ENCODE measurements at regions not wholly inside any gene's neighbourhood (a gene's known extent, or its start where the extent isn't known, plus 50 kb on each side); places are given as distances from the start of the nearest gene placed in this dataset.

DNA sequence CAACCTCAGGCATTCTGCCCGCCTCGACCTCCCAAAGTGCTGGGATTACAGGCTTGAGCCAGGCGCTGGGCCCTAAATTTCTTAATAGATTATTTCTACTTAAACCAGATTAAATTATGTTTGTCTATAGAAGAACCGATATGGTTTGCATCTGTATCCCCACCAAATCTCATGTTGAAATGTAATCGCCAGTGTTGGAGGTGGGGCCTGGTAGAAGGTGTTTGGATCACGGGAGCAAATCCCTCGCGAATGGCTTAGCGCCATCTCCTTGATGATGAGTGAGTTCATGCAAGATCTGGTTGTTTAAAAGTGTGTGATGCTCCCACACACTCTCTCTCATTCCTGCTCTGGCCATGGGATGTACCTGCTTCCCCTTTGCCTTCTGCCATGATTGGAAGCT lies 109.3 kb upstream of the NANOS1 start:
- no peaks in the 10 kb centered on the region for H3K79me2 ChIP-seq (ENCODE audit: low read depth)
- no peak overlapping the region for H3K4me2 ChIP-seq
- H3K27ac ChIP-seq, result no peak overlapping the region
- no peaks in the 10 kb centered on the region for H3K36me3 Mint-ChIP-seq
- H3K4me1 Mint-ChIP-seq, result peaks cover 6% of the 10 kb centered on the region
- no peaks in the 10 kb centered on the region for H3K36me3 ChIP-seq
- no peak overlapping the region for H3K27ac Mint-ChIP-seq
- H3K9me3 ChIP-seq (ENCODE audit: low read depth), result no peaks in the 10 kb centered on the region
- DNase-seq (ENCODE audit: low spot score), result no peak
- H3K4me1 ChIP-seq, result peaks cover 15% of the 10 kb centered on the region
- peaks cover 5% of the 10 kb centered on the region for H3F3A ChIP-seq (ENCODE audit: low read depth)
- H3K4me3 ChIP-seq, result no peak overlapping the region
- no peak overlapping the region for H2AFZ ChIP-seq (replicated peaks)
- no peak for TF ChIP-seq EZH2 (IDR thresholded peaks at IDR 0.05)
- TF ChIP-seq, protein P1, sequence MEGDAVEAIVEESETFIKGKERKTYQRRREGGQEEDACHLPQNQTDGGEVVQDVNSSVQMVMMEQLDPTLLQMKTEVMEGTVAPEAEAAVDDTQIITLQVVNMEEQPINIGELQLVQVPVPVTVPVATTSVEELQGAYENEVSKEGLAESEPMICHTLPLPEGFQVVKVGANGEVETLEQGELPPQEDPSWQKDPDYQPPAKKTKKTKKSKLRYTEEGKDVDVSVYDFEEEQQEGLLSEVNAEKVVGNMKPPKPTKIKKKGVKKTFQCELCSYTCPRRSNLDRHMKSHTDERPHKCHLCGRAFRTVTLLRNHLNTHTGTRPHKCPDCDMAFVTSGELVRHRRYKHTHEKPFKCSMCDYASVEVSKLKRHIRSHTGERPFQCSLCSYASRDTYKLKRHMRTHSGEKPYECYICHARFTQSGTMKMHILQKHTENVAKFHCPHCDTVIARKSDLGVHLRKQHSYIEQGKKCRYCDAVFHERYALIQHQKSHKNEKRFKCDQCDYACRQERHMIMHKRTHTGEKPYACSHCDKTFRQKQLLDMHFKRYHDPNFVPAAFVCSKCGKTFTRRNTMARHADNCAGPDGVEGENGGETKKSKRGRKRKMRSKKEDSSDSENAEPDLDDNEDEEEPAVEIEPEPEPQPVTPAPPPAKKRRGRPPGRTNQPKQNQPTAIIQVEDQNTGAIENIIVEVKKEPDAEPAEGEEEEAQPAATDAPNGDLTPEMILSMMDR (IDR thresholded peaks at IDR 0.05), result no peak
- H4K20me1 ChIP-seq (ENCODE audit: low read depth), result no peaks in the 10 kb centered on the region
- no peaks in the 10 kb centered on the region for H3K27me3 ChIP-seq
- H3K4me3 Mint-ChIP-seq, result no peak overlapping the region
- H3K9ac ChIP-seq, result no peak overlapping the region
- H3K9me3 Mint-ChIP-seq, result no peaks in the 10 kb centered on the region
- H3K27me3 Mint-ChIP-seq (ENCODE audit: insufficient read depth, low read depth), result peaks cover 4% of the 10 kb centered on the region

DNA sequence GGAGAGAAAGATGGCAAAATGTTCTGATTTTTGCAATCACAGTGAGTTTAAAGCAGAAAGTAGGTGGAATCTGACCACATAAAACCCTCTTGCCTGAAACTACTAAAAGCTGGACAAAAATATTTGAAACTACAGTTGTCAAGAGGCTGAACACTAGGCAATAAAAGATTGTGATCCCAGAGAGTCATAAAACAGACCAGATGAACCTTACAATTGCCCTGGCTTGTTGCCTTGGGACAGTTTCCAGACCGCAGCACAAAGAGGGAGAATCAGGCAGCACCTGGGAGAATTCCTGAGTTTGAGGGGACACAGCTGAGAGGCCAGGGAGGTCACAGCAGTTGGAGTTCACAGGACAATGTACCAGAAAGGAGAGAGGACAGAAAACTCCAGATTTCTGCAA lies 107.3 kb upstream of the NANOS1 start:
- no peaks in the 10 kb centered on the region for H3K36me3 Mint-ChIP-seq
- DNase-seq (ENCODE audit: low spot score), result no peak
- Histone ChIP-seq H3K27ac (no peak overlapping the region), H3K9ac (no peak overlapping the region), H3F3A (ENCODE audit: low read depth) (peaks cover 5% of the 10 kb centered on the region), H4K20me1 (ENCODE audit: low read depth) (no peaks in the 10 kb centered on the region), H2AFZ (replicated peaks) (no peak overlapping the region), H3K4me2 (no peak overlapping the region), H3K9me3 (ENCODE audit: low read depth) (no peaks in the 10 kb centered on the region), H3K27me3 (no peaks in the 10 kb centered on the region), H3K4me3 (no peak overlapping the region), H3K36me3 (no peaks in the 10 kb centered on the region), H3K79me2 (ENCODE audit: low read depth) (no peaks in the 10 kb centered on the region), H3K4me1 (peaks cover 15% of the 10 kb centered on the region)
- peaks cover 6% of the 10 kb centered on the region for H3K4me1 Mint-ChIP-seq
- no peaks in the 10 kb centered on the region for H3K27me3 Mint-ChIP-seq (ENCODE audit: insufficient read depth, low read depth)
- H3K27ac Mint-ChIP-seq, result no peak overlapping the region
- H3K9me3 Mint-ChIP-seq, result no peaks in the 10 kb centered on the region
- TF ChIP-seq, protein P1 (IDR thresholded peaks at IDR 0.05), result no peak
- no peak for TF ChIP-seq EZH2 (IDR thresholded peaks at IDR 0.05)
- TF ChIP-seq EZH2phosphoT487 (IDR thresholded peaks at IDR 0.05), result no peak
- no peak overlapping the region for H3K4me3 Mint-ChIP-seq

DNA sequence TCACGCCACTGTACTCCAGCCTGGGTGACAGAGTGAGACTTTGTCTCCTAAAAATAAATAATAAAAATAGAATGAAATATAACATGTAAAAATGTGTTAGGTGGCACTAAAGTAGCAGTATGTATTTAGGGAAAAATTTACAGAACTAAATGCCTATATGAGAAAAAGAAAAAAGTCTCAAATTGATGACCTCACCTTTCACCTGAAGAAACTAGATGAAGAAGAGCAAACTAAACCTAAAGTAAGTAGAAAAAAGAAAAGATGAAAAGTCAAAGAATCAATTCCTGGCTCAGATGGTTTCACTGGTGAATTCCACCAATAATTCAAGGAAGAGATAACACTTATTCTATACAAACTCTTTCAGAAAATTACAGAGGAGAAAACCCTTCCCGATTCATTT lies 106.5 kb upstream of the NANOS1 start:
- no peaks in the 10 kb centered on the region for H3K9me3 Mint-ChIP-seq
- Histone ChIP-seq H3K36me3 (no peaks in the 10 kb centered on the region), H3K4me3 (no peak overlapping the region), H3K4me2 (no peak overlapping the region), H4K20me1 (ENCODE audit: low read depth) (no peaks in the 10 kb centered on the region), H3K27me3 (no peaks in the 10 kb centered on the region), H3K27ac (no peak overlapping the region), H2AFZ (replicated peaks) (no peak overlapping the region), H3K9me3 (ENCODE audit: low read depth) (no peaks in the 10 kb centered on the region), H3K9ac (no peak overlapping the region), H3K79me2 (ENCODE audit: low read depth) (no peaks in the 10 kb centered on the region), H3K4me1 (peaks cover 10% of the 10 kb centered on the region), H3F3A (ENCODE audit: low read depth) (peaks cover 5% of the 10 kb centered on the region)
- no peak for TF ChIP-seq EZH2phosphoT487 (IDR thresholded peaks at IDR 0.05)
- TF ChIP-seq EZH2 (IDR thresholded peaks at IDR 0.05), result no peak
- TF ChIP-seq, protein P1 (IDR thresholded peaks at IDR 0.05), result no peak
- no peaks in the 10 kb centered on the region for H3K27me3 Mint-ChIP-seq (ENCODE audit: insufficient read depth, low read depth)
- DNase-seq (ENCODE audit: low spot score), result no peak
- peaks cover 2% of the 10 kb centered on the region for H3K4me1 Mint-ChIP-seq
- no peaks in the 10 kb centered on the region for H3K36me3 Mint-ChIP-seq
- no peak overlapping the region for H3K4me3 Mint-ChIP-seq
- H3K27ac Mint-ChIP-seq, result no peak overlapping the region

DNA sequence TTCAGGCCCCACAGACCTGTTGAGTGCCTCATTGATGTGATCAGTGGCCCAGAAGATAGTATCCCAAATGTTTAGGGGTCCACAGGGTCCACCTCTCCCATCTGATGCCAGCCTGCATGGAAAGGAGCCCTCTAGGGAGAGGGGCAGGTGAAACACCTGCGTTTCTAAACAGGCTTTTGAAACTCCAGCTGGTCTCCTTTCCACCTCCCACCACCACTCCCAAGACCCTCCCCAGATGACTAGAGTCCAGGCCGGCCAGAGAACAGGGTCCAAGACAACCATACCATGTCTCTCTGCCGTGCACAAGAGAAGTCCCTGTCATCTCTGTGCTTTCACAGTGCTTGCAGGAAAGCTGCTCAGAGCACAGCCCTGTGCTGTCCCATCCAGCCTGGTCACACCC lies 105.0 kb upstream of the NANOS1 start:
- Mint-ChIP-seq H3K4me1 (no peaks in the 10 kb centered on the region), H3K9me3 (no peaks in the 10 kb centered on the region), H3K27me3 (ENCODE audit: insufficient read depth, low read depth) (peaks cover 3% of the 10 kb centered on the region), H3K36me3 (no peaks in the 10 kb centered on the region), H3K27ac (no peak overlapping the region), H3K4me3 (no peak overlapping the region)
- Histone ChIP-seq H3K79me2 (ENCODE audit: low read depth) (no peaks in the 10 kb centered on the region), H3F3A (ENCODE audit: low read depth) (no peaks in the 10 kb centered on the region), H3K36me3 (no peaks in the 10 kb centered on the region), H3K4me1 (no peaks in the 10 kb centered on the region), H2AFZ (replicated peaks) (no peak overlapping the region), H3K9me3 (ENCODE audit: low read depth) (no peaks in the 10 kb centered on the region), H3K4me2 (no peak overlapping the region), H3K9ac (no peak overlapping the region), H3K27me3 (no peaks in the 10 kb centered on the region), H4K20me1 (ENCODE audit: low read depth) (no peaks in the 10 kb centered on the region), H3K27ac (no peak overlapping the region), H3K4me3 (no peak overlapping the region)
- DNase-seq (ENCODE audit: low spot score), result no peak
- TF ChIP-seq EZH2phosphoT487 (IDR thresholded peaks at IDR 0.05) (no peak), EZH2 (IDR thresholded peaks at IDR 0.05) (no peak)
- TF ChIP-seq, protein P1 (IDR thresholded peaks at IDR 0.05), result no peak
